H1 (cell line): ENCODE measurements at regions not wholly inside any gene's neighbourhood (a gene's known extent, or its start where the extent isn't known, plus 50 kb on each side); places are given as distances from the start of the nearest gene placed in this dataset.

Experiments
- CTCF ChIA-PET: fragments of 300-600 bp; sonication (Branson Sonifier 250); formaldehyde crosslinking; loops from one replicate; lab custom pipeline; 2021; ENCODE audit not compliant: partially characterized antibody; lab: Charles Lee
- POLR2A ChIA-PET: fragments of 300-600 bp; sonication (Branson Sonifier 250); formaldehyde crosslinking; loops from one replicate; lab custom pipeline; 2021; ENCODE audit warnings: inconsistent platforms; ENCODE audit not compliant: partially characterized antibody; lab: Charles Lee
- DNase-seq, 2 experiments: peaks; one replicate each; pipeline versions ENCODE4 v3.0.0 to v3.0.0-alpha.2; 2010 to 2022; ENCODE audit warnings: low spot score in 2 of 2, low read depth in 1 of 2, mixed read lengths in 1 of 2
- FAIRE-seq: peaks from 2 replicates; lab custom pipeline; 2011; peaks lifted over from hg19 to GRCh38; lab: Jason Lieb, UNC
- H2AFZ ChIP-seq: 2 replicates; pipeline ENCODE4 v1.8.1; 2012; ENCODE audit warnings: low read length, inconsistent platforms
- H2AK5ac ChIP-seq: 2 replicates; pipeline ENCODE4 v1.6.1; 2013; ENCODE audit warnings: low read depth, low read length
- H2BK120ac ChIP-seq: replicated peaks from 2 replicates; pipeline ENCODE3; 2013; ENCODE audit warnings: low read depth, low read length, inconsistent platforms
- H2BK12ac ChIP-seq: 2 replicates; pipeline ENCODE4 v1.6.1; 2013; ENCODE audit warnings: low read depth, low read length
- H2BK15ac ChIP-seq: 2 replicates; pipeline ENCODE4 v1.6.1; 2013; ENCODE audit warnings: low read length
- H2BK20ac ChIP-seq: 2 replicates; pipeline ENCODE4 v1.6.1; 2013; ENCODE audit warnings: low read length
- H2BK5ac ChIP-seq: 2 replicates; pipeline ENCODE4 v1.6.1; 2013; ENCODE audit warnings: low read depth, low read length
- H3K14ac ChIP-seq: 2 replicates; pipeline ENCODE4 v1.6.1; 2013; ENCODE audit warnings: inconsistent platforms; ENCODE audit not compliant: insufficient read length
- H3K18ac ChIP-seq: 2 replicates; pipeline ENCODE4 v1.6.1; 2013; ENCODE audit warnings: low read length; ENCODE audit errors: extremely low read depth
- H3K23ac ChIP-seq: 2 replicates; pipeline ENCODE4 v1.6.1; 2013; ENCODE audit warnings: inconsistent platforms; ENCODE audit not compliant: insufficient read length
- H3K23me2 ChIP-seq: 2 replicates; pipeline ENCODE4 v1.6.1; 2013; ENCODE audit warnings: low read depth, low read length
- H3K27ac ChIP-seq: 2 replicates; pipeline ENCODE4 v1.6.1; 2011; ENCODE audit warnings: low read depth, low read length, inconsistent platforms
- H3K27me3 ChIP-seq, 4 experiments: replicated peaks in 1 of 4; 1 replicate in 1 of 4; 2 replicates in 3 of 4; pipeline versions ENCODE4 v1.6.1 to v1.8.1; 2011 to 2013; ENCODE audit warnings: low read length in 3 of 4, mild to moderate bottlenecking in 3 of 4, inconsistent platforms in 2 of 4, mixed read lengths in 2 of 4, moderate library complexity in 1 of 4; ENCODE audit not compliant: control insufficient read depth in 3 of 4, insufficient read depth in 3 of 4; ENCODE audit errors: extremely low read depth in 1 of 4
- H3K36me3 ChIP-seq, 4 experiments: 2 replicates each; pipeline versions ENCODE4 v1.6.1 to v1.8.1; 2011 to 2013; ENCODE audit warnings: mild to moderate bottlenecking in 4 of 4, low read length in 3 of 4, moderate library complexity in 2 of 4, control low read depth in 1 of 4, inconsistent platforms in 1 of 4; ENCODE audit not compliant: insufficient read depth in 4 of 4, control insufficient read depth in 2 of 4
- H3K4ac ChIP-seq: replicated peaks from 2 replicates; pipeline ENCODE3; 2013; ENCODE audit warnings: low read length, low read depth, mixed read lengths, inconsistent platforms; ENCODE audit not compliant: insufficient read length
- H3K4me1 ChIP-seq, 4 experiments: replicated peaks in 1 of 4; 1 replicate in 1 of 4; 2 replicates in 3 of 4; pipeline versions ENCODE4 v1.6.1 to v1.8.1; 2011 to 2013; ENCODE audit warnings: low read length in 3 of 4, inconsistent platforms in 2 of 4, mixed read lengths in 1 of 4; ENCODE audit not compliant: insufficient read depth in 4 of 4, control insufficient read depth in 3 of 4
- H3K4me2 ChIP-seq, 2 experiments: 2 replicates each; pipeline versions ENCODE4 v1.6.1 to v1.8.1; 2011 to 2013; ENCODE audit warnings: low read depth in 2 of 2, low read length in 2 of 2, control low read depth in 1 of 2, inconsistent platforms in 1 of 2, mild to moderate bottlenecking in 1 of 2; ENCODE audit not compliant: insufficient read depth in 1 of 2
- H3K4me3 ChIP-seq, 4 experiments: fragments of 200-600, 300-600 bp in 1 of 4; sonication (generic), shearing (Covaris generic), sonication (Bioruptor Twin) in 1 of 4; 2 replicates each; pipeline versions ENCODE4 v1.5.1 to v1.8.1; 2011 to 2016; ENCODE audit warnings: low read length in 4 of 4, low read depth in 3 of 4, control low read depth in 2 of 4, inconsistent platforms in 2 of 4, mild to moderate bottlenecking in 2 of 4, mixed read lengths in 1 of 4, moderate library complexity in 1 of 4; ENCODE audit not compliant: insufficient read depth in 2 of 4; ENCODE audit errors: extremely low read depth in 1 of 4
- H3K56ac ChIP-seq: replicated peaks from 2 replicates; pipeline ENCODE3; 2013; ENCODE audit warnings: low read depth, mild to moderate bottlenecking, mixed read lengths, low read length, inconsistent platforms; ENCODE audit not compliant: insufficient read length
- H3K79me1 ChIP-seq: 2 replicates; pipeline ENCODE4 v1.6.1; 2013; ENCODE audit warnings: low read depth, low read length, control low read depth
- H3K79me2 ChIP-seq, 2 experiments: 2 replicates each; pipeline versions ENCODE4 v1.6.1 to v1.8.1; 2012 to 2013; ENCODE audit warnings: low read length in 2 of 2, mild to moderate bottlenecking in 2 of 2, inconsistent platforms in 1 of 2; ENCODE audit not compliant: insufficient read depth in 2 of 2, control insufficient read depth in 1 of 2
- H3K9ac ChIP-seq, 4 experiments: replicated peaks in 1 of 4; 1 replicate in 1 of 4; 2 replicates in 3 of 4; pipeline versions ENCODE4 v1.6.1 to v1.8.1; 2011 to 2013; ENCODE audit warnings: low read depth in 3 of 4, low read length in 3 of 4, control low read depth in 2 of 4, mild to moderate bottlenecking in 2 of 4, moderate library complexity in 2 of 4, inconsistent platforms in 1 of 4; ENCODE audit errors: extremely low read depth in 1 of 4
- H3K9me3 ChIP-seq, 2 experiments: 2 replicates each; pipeline versions ENCODE4 v1.6.1 to v1.8.1; 2012 to 2013; ENCODE audit warnings: mild to moderate bottlenecking in 2 of 2, moderate library complexity in 2 of 2, control low read depth in 1 of 2, inconsistent platforms in 1 of 2, low read depth in 1 of 2, low read length in 1 of 2, mixed read lengths in 1 of 2; ENCODE audit not compliant: insufficient read depth in 2 of 2
- H4K20me1 ChIP-seq, 2 experiments: replicated peaks in 1 of 2; 2 replicates each; pipeline versions ENCODE3 to v1.8.1; 2011 to 2013; ENCODE audit warnings: inconsistent platforms in 2 of 2, low read length in 2 of 2, mild to moderate bottlenecking in 1 of 2; ENCODE audit not compliant: insufficient read depth in 2 of 2, control insufficient read depth in 1 of 2
- H4K5ac ChIP-seq: 2 replicates; pipeline ENCODE4 v1.6.1; 2013; ENCODE audit warnings: low read length, low read depth, mixed read lengths, inconsistent platforms; ENCODE audit not compliant: insufficient read length
- H4K8ac ChIP-seq: 2 replicates; pipeline ENCODE4 v1.8.0; 2013; ENCODE audit warnings: mild to moderate bottlenecking, moderate library complexity, low read length, inconsistent platforms; ENCODE audit not compliant: insufficient read depth; ENCODE audit errors: extremely low read depth
- H4K91ac ChIP-seq: replicated peaks from 2 replicates; pipeline ENCODE3; 2013; ENCODE audit warnings: low read length, mixed read lengths, inconsistent platforms; ENCODE audit not compliant: insufficient read length
- ASH2L ChIP-seq: fragments of 200-600, 300-600 bp; sonication (generic); IDR thresholded peaks from one replicate; pipeline ENCODE4 v1.7.1; 2017; ENCODE audit warnings: low read length
- BACH1 ChIP-seq: IDR thresholded peaks from 2 replicates; pipeline ENCODE4 v1.6.1; 2012; ENCODE audit warnings: low read length, improper control_type of control experiment
- BRCA1 ChIP-seq: IDR thresholded peaks from 2 replicates; pipeline ENCODE4 v1.6.1; 2012; ENCODE audit warnings: low read depth, low read length, improper control_type of control experiment
- CHD1 ChIP-seq: IDR thresholded peaks from 2 replicates; pipeline ENCODE4 v1.6.1; 2012; ENCODE audit warnings: low read depth, low read length, improper control_type of control experiment
- CHD2 ChIP-seq: IDR thresholded peaks from 2 replicates; pipeline ENCODE4 v1.6.1; 2012; ENCODE audit warnings: low read length, improper control_type of control experiment
- EZH2 ChIP-seq: fragments of 200-600 bp; sonication (generic); IDR thresholded peaks from 2 replicates; pipeline ENCODE4 v1.7.1; 2012; ENCODE audit warnings: low read depth, mild to moderate bottlenecking, moderate library complexity, low read length, inconsistent platforms; ENCODE audit not compliant: severe bottlenecking
- JUND ChIP-seq: IDR thresholded peaks from 2 replicates; pipeline ENCODE4 v1.6.1; 2011; ENCODE audit warnings: mild to moderate bottlenecking, improper control_type of control experiment, low read length
- NRF1 ChIP-seq: IDR thresholded peaks from 2 replicates; pipeline ENCODE4 v1.6.1; 2011; ENCODE audit warnings: mild to moderate bottlenecking, low read depth, low read length, improper control_type of control experiment
- RBBP5 ChIP-seq: IDR thresholded peaks from 2 replicates; pipeline ENCODE4 v1.7.1; 2012; ENCODE audit warnings: low read depth, mild to moderate bottlenecking, inconsistent platforms, low read length, moderate library complexity, borderline replicate concordance
- RFX5 ChIP-seq: IDR thresholded peaks from 2 replicates; pipeline ENCODE4 v1.6.1; 2011; ENCODE audit warnings: low read depth, low read length, improper control_type of control experiment, borderline replicate concordance
- RXRA ChIP-seq: IDR thresholded peaks from 2 replicates; pipeline ENCODE4 v1.6.1; 2011; ENCODE audit warnings: low read depth, mild to moderate bottlenecking, low read length, moderate library complexity; ENCODE audit not compliant: insufficient read depth
- ZNF274 ChIP-seq: IDR thresholded peaks from 2 replicates; pipeline ENCODE4 v1.7.0; 2012; ENCODE audit warnings: low read length, borderline replicate concordance; ENCODE audit errors: extremely low read depth
- WGBS, 2 experiments: shearing (Covaris generic) in 1 of 2; methylation state at CpG; one replicate each; pipeline versions ENCODE4 v1.1.6 to v1.1.7; 2013 to 2015; ENCODE audit warnings: low lambda C conversion rate in 2 of 2, mixed read lengths in 2 of 2, inconsistent platforms in 1 of 2, low coverage in 1 of 2, missing lambda C conversion rate in 1 of 2; ENCODE audit not compliant: insufficient replicate concordance in 2 of 2, insufficient coverage in 1 of 2, insufficient read length in 1 of 2; ENCODE audit errors: extremely low coverage in 1 of 2, missing lambda C conversion rate in 1 of 2; 5-methylcytosine and 5-hydroxymethylcytosine counted together

DNA sequence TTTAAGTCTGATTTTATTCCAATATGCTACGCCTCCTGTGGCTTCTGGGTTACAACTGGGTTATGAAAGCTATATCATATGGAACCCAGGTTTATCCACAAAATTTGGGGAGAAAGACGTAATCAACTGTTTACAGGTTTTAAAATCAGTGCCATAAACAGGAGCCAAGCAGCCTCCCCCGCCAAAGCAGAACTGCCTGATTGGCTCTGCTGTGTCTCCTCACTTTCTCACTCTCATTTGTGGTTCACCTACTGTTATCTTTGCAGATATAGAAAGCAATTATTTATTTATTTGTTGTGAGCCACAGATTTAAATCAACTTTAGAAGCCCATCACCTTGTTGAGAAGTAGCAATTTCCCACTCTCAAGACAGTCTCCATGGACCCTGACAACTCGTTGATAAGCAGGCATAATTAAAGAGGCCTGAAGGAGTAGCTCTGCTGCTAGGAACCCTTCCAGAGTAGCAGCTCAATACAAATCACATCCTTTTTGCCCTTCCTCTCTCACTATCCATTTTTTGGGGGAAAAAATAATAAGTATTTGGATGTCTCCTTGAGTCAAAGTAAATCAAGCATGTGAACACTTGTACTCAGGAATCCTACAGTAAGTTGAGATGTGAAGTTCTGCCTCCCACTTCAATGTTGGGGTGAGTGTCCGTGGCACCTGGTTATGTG is 191.0 kb upstream of the CCDC150 start:
- no peak overlapping the region for H3K14ac ChIP-seq
- POLR2A ChIA-PET, result no interaction called here

More for the DNA sequence above, 191.0 kb upstream of the CCDC150 start:
- no peak overlapping the region for H3K4me3 ChIP-seq
- H3K4me2 ChIP-seq, result no peak overlapping the region
- H3K18ac ChIP-seq, result no peak overlapping the region
- TF ChIP-seq RXRA, result no peak
- TF ChIP-seq BACH1, result no peak
- TF ChIP-seq ZNF274, result no peak
- TF ChIP-seq NRF1, result no peak
- no peak for TF ChIP-seq EZH2
- TF ChIP-seq RFX5, result no peak
- TF ChIP-seq RBBP5, result no peak
- TF ChIP-seq BRCA1, result no peak
- no peak for TF ChIP-seq CHD2
- no peak for TF ChIP-seq ASH2L
- no peak for TF ChIP-seq JUND
- no peak for TF ChIP-seq CHD1
- no peak overlapping the region for H4K91ac ChIP-seq
- H3K36me3 ChIP-seq, result no peaks in the 10 kb centered on the region
- no peak overlapping the region for H2BK12ac ChIP-seq
- H2BK5ac ChIP-seq, result no peak overlapping the region
- CTCF ChIA-PET, result interaction anchor here (0.7 to 1.8 kb wide), 4 partner anchors 10 to 774 kb away, joined by 3 to 7 read pairs (median 4); no protein-coding TSS in a partner anchor
- no peaks in the 10 kb centered on the region for H3K9me3 ChIP-seq
- no peak overlapping the region for H3K27ac ChIP-seq
- no peak overlapping the region for H3K4ac ChIP-seq
- H3K27me3 ChIP-seq, result no peaks in the 10 kb centered on the region
- H2BK15ac ChIP-seq, result no peak overlapping the region
- WGBS, 2 experiments, result 90% methylated on average over 5 of the region's 5 CpGs; no CpG with 5 or more reads in 1 of the 2 experiments
- H2AFZ ChIP-seq, result no peak overlapping the region
- no peak overlapping the region for H3K23ac ChIP-seq
- H2AK5ac ChIP-seq, result no peak overlapping the region
- no peak overlapping the region for H3K9ac ChIP-seq
- H2BK120ac ChIP-seq, result no peak overlapping the region
- no peak overlapping the region for H4K5ac ChIP-seq
- DNase-seq (no peak), FAIRE-seq (no peak)
- no peaks in the 10 kb centered on the region for H3K79me1 ChIP-seq
- no peaks in the 10 kb centered on the region for H3K79me2 ChIP-seq
- no peak overlapping the region for H2BK20ac ChIP-seq
- H4K20me1 ChIP-seq, result no peaks in the 10 kb centered on the region
- H3K4me1 ChIP-seq, result no peaks in the 10 kb centered on the region
- no peak overlapping the region for H3K56ac ChIP-seq
- H4K8ac ChIP-seq, result no peak overlapping the region
- no peaks in the 10 kb centered on the region for H3K23me2 ChIP-seq
